ENCODE measurements at regions not wholly inside any gene's neighbourhood (a gene's known extent, or its start where the extent isn't known, plus 50 kb on each side); places are given as distances from the start of the nearest gene placed in this dataset.

DNA sequence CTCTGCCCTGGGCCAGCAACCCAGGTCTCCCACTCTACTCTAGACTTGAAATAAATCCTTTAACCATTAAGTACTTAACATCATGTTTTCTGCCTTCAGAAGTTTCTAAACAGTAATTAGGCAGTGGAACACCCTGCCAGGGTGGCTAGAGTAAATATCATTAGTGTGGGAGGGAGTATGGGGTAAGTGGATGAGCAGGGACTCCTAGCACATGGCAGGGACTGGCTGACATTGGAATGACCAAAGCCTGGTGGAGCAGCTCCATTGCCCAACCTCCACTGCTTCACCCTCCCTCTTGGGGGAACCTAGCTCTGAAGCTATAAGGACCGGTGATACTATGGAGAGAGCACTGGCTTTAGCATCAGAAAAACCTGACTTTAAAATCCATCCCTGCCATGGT, 167.1 kb downstream of the MAFB start:
- Histone ChIP-seq H3K27ac (ENCODE audit: extremely low read depth, low read depth, low read length) (no peak overlapping the region), H3K9me3 (ENCODE audit: control insufficient read depth, insufficient read depth, low read depth, low read length) (no peaks in the 10 kb centered on the region), H3K4me1 (ENCODE audit: control insufficient read depth, insufficient read depth, low read length) (no peaks in the 10 kb centered on the region), H3K4me3 (ENCODE audit: low read depth, low read length) (no peak overlapping the region), H3K36me3 (ENCODE audit: control insufficient read depth in 2 of 2, insufficient read depth in 1 of 2, low read length in 2 of 2) (no peaks in the 10 kb centered on the region)
- no peak for TF ChIP-seq ZIC2 (tag by site-specific recombination; IDR thresholded peaks at IDR 0.05)
- TF ChIP-seq EGR2 (tag by site-specific recombination; IDR thresholded peaks at IDR 0.05; ENCODE audit: low read depth): peak; percentile 15; the same call in 1 of the 2 replicates
- TF ChIP-seq, protein P1, sequence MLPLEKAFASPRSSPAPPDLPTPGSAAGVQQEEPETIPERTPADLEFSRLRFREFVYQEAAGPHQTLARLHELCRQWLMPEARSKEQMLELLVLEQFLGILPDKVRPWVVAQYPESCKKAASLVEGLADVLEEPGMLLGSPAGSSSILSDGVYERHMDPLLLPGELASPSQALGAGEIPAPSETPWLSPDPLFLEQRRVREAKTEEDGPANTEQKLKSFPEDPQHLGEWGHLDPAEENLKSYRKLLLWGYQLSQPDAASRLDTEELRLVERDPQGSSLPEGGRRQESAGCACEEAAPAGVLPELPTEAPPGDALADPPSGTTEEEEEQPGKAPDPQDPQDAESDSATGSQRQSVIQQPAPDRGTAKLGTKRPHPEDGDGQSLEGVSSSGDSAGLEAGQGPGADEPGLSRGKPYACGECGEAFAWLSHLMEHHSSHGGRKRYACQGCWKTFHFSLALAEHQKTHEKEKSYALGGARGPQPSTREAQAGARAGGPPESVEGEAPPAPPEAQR (tag by site-specific recombination; IDR thresholded peaks at IDR 0.05): no peak
- TF ChIP-seq, protein P2, sequence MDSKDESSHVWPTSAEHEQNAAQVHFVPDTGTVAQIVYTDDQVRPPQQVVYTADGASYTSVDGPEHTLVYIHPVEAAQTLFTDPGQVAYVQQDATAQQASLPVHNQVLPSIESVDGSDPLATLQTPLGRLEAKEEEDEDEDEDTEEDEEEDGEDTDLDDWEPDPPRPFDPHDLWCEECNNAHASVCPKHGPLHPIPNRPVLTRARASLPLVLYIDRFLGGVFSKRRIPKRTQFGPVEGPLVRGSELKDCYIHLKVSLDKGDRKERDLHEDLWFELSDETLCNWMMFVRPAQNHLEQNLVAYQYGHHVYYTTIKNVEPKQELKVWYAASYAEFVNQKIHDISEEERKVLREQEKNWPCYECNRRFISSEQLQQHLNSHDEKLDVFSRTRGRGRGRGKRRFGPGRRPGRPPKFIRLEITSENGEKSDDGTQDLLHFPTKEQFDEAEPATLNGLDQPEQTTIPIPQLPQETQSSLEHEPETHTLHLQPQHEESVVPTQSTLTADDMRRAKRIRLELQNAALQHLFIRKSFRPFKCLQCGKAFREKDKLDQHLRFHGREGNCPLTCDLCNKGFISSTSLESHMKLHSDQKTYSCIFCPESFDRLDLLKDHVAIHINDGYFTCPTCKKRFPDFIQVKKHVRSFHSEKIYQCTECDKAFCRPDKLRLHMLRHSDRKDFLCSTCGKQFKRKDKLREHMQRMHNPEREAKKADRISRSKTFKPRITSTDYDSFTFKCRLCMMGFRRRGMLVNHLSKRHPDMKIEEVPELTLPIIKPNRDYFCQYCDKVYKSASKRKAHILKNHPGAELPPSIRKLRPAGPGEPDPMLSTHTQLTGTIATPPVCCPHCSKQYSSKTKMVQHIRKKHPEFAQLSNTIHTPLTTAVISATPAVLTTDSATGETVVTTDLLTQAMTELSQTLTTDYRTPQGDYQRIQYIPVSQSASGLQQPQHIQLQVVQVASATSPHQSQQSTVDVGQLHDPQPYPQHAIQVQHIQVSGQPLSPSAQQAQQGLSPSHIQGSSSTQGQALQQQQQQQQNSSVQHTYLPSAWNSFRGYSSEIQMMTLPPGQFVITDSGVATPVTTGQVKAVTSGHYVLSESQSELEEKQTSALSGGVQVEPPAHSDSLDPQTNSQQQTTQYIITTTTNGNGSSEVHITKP (tag by site-specific recombination; IDR thresholded peaks at IDR 0.05): no peak
- TF ChIP-seq ZNF548 (tag by site-specific recombination; IDR thresholded peaks at IDR 0.05): no peak
- TF ChIP-seq ZNF747 (tag by site-specific recombination; IDR thresholded peaks at IDR 0.05): no peak
- TF ChIP-seq ZNF837 (tag by site-specific recombination; IDR thresholded peaks at IDR 0.05): no peak
- no peak for TF ChIP-seq ZBTB48 (tag by site-specific recombination; IDR thresholded peaks at IDR 0.05)
- ChIA-PET CTCF (interaction anchor here (0.5 to 1.5 kb wide), 2 partner anchors 20 to 48 kb away, joined by 3 read pairs; no protein-coding TSS in a partner anchor), POLR2A (no interaction called here)

DNA sequence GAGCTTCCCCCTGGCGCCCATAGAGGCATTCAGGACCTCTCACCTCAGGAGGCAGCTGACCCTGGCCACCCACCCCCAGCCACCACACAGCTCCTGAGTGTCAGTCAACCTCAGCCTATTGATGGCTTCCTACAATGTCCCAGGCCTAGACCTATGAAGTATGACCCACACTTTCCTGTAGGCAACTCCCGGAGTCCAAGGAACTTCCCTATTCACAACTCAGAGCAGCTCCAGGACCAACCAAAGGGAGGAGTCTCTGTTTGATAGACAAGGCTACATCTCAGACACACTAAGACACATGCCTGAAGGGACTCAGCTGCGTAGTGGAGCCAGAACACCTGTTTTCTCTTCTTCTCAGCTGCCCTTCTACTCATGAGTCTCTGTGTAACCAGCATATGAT, 169.1 kb downstream of the MAFB start:
- Histone ChIP-seq H3K4me1 (ENCODE audit: control insufficient read depth, insufficient read depth, low read length) (no peaks in the 10 kb centered on the region), H3K27ac (ENCODE audit: extremely low read depth, low read depth, low read length) (no peak overlapping the region), H3K36me3 (ENCODE audit: control insufficient read depth in 2 of 2, insufficient read depth in 1 of 2, low read length in 2 of 2) (no peaks in the 10 kb centered on the region), H3K9me3 (ENCODE audit: control insufficient read depth, insufficient read depth, low read depth, low read length) (no peaks in the 10 kb centered on the region), H3K4me3 (ENCODE audit: low read depth, low read length) (no peak overlapping the region)
- CTCF ChIA-PET: no interaction called here
- POLR2A ChIA-PET: no interaction called here
- no peak for TF ChIP-seq ZNF501 (tag by site-specific recombination; IDR thresholded peaks at IDR 0.05)

DNA sequence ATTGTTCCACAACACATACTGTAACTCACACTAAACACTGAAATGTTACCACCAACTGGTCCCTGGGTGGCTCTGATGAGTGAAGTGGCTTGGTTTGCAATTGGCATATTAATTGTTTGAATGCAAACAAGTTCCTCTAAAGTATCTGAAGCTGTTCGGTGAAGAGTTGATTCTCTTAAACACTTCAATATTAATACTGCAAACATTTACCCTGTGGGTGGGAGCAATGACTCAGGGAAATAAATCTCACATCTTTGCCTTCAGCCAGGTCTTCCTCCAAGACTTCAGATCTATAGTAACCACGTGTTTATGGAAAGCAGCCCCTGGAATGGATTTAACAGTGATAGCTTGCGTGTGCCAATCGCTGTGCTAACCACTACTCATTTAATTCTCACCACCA, 176.0 kb downstream of the MAFB start:
- POLR2A ChIA-PET: no interaction called here
- TF ChIP-seq, protein P3, sequence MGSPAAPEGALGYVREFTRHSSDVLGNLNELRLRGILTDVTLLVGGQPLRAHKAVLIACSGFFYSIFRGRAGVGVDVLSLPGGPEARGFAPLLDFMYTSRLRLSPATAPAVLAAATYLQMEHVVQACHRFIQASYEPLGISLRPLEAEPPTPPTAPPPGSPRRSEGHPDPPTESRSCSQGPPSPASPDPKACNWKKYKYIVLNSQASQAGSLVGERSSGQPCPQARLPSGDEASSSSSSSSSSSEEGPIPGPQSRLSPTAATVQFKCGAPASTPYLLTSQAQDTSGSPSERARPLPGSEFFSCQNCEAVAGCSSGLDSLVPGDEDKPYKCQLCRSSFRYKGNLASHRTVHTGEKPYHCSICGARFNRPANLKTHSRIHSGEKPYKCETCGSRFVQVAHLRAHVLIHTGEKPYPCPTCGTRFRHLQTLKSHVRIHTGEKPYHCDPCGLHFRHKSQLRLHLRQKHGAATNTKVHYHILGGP (tag by site-specific recombination; IDR thresholded peaks at IDR 0.05): no peak
- no peak for TF ChIP-seq SP3 (tag by site-specific recombination; IDR thresholded peaks at IDR 0.05)
- TF ChIP-seq BCL11B (tag by site-specific recombination; IDR thresholded peaks at IDR 0.05; ENCODE audit: low read depth): no peak
- H3K4me1 ChIP-seq (ENCODE audit: control insufficient read depth, insufficient read depth, low read length): no peaks in the 10 kb centered on the region

DNA sequence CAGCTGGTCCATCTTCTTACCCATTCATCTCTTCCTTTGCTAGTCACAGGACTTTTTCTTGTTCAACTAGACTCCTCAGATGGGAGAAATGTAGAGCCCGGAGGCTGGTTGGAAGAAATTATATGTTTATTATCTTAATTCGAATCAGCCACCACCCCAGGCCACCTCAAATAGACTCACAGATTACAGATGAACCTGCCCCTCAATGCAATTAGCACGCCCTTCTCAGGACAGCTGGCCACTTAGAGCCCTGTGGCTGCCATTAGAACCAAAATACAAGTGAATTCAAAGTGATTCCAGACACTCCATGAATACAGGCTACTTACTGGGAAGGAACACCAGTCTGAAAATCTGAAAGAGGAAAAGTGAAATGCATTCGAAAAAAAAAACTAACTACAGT, 176.4 kb downstream of the MAFB start:
- ChIA-PET POLR2A (no interaction called here), CTCF (interaction anchor here (0.6 kb wide), 2 partner anchors 12 to 165 kb away, joined by 4 to 6 read pairs; no protein-coding TSS in a partner anchor)
- Histone ChIP-seq H3K9me3 (ENCODE audit: control insufficient read depth, insufficient read depth, low read depth, low read length) (no peaks in the 10 kb centered on the region), H3K36me3 (ENCODE audit: control insufficient read depth in 2 of 2, insufficient read depth in 1 of 2, low read length in 2 of 2) (no peaks in the 10 kb centered on the region), H3K27ac (ENCODE audit: extremely low read depth, low read depth, low read length) (no peak overlapping the region), H3K4me1 (ENCODE audit: control insufficient read depth, insufficient read depth, low read length) (no peaks in the 10 kb centered on the region), H3K4me3 (ENCODE audit: low read depth, low read length) (no peak overlapping the region)
- no peak for TF ChIP-seq ZNF133 (tag by site-specific recombination; IDR thresholded peaks at IDR 0.05)
- no peak for TF ChIP-seq ZNF426 (tag by site-specific recombination; IDR thresholded peaks at IDR 0.05)
- no peak for TF ChIP-seq ZNF221 (tag by site-specific recombination; IDR thresholded peaks at IDR 0.05; ENCODE audit: borderline replicate concordance)
- no peak for TF ChIP-seq ZNF791 (tag by site-specific recombination; IDR thresholded peaks at IDR 0.05)
- TF ChIP-seq KLF10 (tag by site-specific recombination; IDR thresholded peaks at IDR 0.05): no peak
- no peak for TF ChIP-seq YY1 (tag by site-specific recombination; IDR thresholded peaks at IDR 0.05)
- no peak for TF ChIP-seq ZNF157 (tag by site-specific recombination; IDR thresholded peaks at IDR 0.05)
- TF ChIP-seq ZNF138 (tag by site-specific recombination; IDR thresholded peaks at IDR 0.05; ENCODE audit: borderline replicate concordance): no peak
- no peak for TF ChIP-seq KLF8 (tag by site-specific recombination; IDR thresholded peaks at IDR 0.05)
- TF ChIP-seq ZNF266 (tag by site-specific recombination; IDR thresholded peaks at IDR 0.05; ENCODE audit: low read depth): no peak

More for the DNA sequence above, 176.0 kb downstream of the MAFB start:
- no peak overlapping the region for H3K27ac ChIP-seq (ENCODE audit: extremely low read depth, low read depth, low read length)
- no peaks in the 10 kb centered on the region for H3K36me3 ChIP-seq (ENCODE audit: control insufficient read depth in 2 of 2, insufficient read depth in 1 of 2, low read length in 2 of 2)
- H3K4me3 ChIP-seq (ENCODE audit: low read depth, low read length): no peak overlapping the region
- CTCF ChIA-PET: interaction anchor here (0.6 kb wide), 2 partner anchors 11 to 164 kb away, joined by 4 to 6 read pairs; no protein-coding TSS in a partner anchor
- no peaks in the 10 kb centered on the region for H3K9me3 ChIP-seq (ENCODE audit: control insufficient read depth, insufficient read depth, low read depth, low read length)

Data from HEK293 (cell line).